ENCODE measurements at regions not wholly inside any gene's neighbourhood (a gene's known extent, or its start where the extent isn't known, plus 50 kb on each side); places are given as distances from the start of the nearest gene placed in this dataset.

DNA sequence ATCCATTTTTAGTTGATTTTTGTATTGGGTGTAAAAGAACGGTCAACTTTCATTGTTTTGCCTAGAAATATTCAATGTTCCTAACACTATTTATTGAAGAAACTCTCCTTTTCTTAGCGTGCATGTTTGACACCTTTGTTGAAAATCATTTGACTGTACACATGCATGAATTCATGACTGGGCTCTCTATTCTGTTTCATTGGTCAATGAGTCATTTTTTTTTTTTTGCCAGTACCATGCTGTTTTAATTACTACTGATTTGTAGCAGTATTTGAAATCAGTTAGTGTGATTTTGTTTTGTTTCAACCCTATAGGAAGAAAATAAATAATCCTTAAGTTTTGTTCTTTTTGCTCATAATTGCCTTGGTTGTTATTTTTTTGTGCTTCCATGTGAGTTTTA, 828.7 kb downstream of the SUCLG1 start:
- TF ChIP-seq, protein P1, sequence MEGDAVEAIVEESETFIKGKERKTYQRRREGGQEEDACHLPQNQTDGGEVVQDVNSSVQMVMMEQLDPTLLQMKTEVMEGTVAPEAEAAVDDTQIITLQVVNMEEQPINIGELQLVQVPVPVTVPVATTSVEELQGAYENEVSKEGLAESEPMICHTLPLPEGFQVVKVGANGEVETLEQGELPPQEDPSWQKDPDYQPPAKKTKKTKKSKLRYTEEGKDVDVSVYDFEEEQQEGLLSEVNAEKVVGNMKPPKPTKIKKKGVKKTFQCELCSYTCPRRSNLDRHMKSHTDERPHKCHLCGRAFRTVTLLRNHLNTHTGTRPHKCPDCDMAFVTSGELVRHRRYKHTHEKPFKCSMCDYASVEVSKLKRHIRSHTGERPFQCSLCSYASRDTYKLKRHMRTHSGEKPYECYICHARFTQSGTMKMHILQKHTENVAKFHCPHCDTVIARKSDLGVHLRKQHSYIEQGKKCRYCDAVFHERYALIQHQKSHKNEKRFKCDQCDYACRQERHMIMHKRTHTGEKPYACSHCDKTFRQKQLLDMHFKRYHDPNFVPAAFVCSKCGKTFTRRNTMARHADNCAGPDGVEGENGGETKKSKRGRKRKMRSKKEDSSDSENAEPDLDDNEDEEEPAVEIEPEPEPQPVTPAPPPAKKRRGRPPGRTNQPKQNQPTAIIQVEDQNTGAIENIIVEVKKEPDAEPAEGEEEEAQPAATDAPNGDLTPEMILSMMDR (conservative IDR thresholded peaks at IDR 0.05; ENCODE audit: low read depth, low read length) = no peak
- TF ChIP-seq EZH2 (IDR thresholded peaks at IDR 0.05; ENCODE audit: borderline replicate concordance, low read depth, low read length, poor library complexity, severe bottlenecking) = no peak

Measured in A673 (cell line).